ENCODE measurements at regions not wholly inside any gene's neighbourhood (a gene's known extent, or its start where the extent isn't known, plus 50 kb on each side); places are given as distances from the start of the nearest gene placed in this dataset.
A peak's percentile ranks its signal among the peaks of the same experiment; 100 is the strongest.

GRCh38 chr11:109480251-109480650 lies 58.3 kb downstream of the C11orf87 start:
- no peaks in the 10 kb centered on the region for H3K79me2 ChIP-seq (replicated peaks; ENCODE audit: insufficient read depth)
- no peaks in the 10 kb centered on the region for H3K9me3 Mint-ChIP-seq
- peaks cover 13% of the 10 kb centered on the region for H3K4me1 Mint-ChIP-seq
- peak; percentile 23 for DNase-seq (ENCODE audit: low spot score)
- ATAC-seq: peak; percentile 90
- no peaks in the 10 kb centered on the region for H3K27me3 ChIP-seq (ENCODE audit: insufficient read depth)
- H3K27ac ChIP-seq (ENCODE audit: low read depth): no peak overlapping the region
- no peak overlapping the region for H3K4me3 ChIP-seq
- no peaks in the 10 kb centered on the region for H3K9me2 ChIP-seq (ENCODE audit: insufficient read depth)
- peak overlapping the region; percentile 53; the same call in 1 of the 2 replicates for H3K4me2 ChIP-seq
- peak overlapping the region; percentile 97 for H2AFZ ChIP-seq
- H3K27ac Mint-ChIP-seq: 0 out of 2 replicates have a peak overlapping the region, but pooled peaks have one; percentile 26
- H3F3A ChIP-seq (replicated peaks; ENCODE audit: low read depth): no peaks in the 10 kb centered on the region
- no peaks in the 10 kb centered on the region for H4K20me1 ChIP-seq (replicated peaks; ENCODE audit: insufficient read depth)
- TF ChIP-seq EZH2 (IDR thresholded peaks at IDR 0.05; ENCODE audit: low read depth, unreplicated experiment) (no peak), ETS1 (IDR thresholded peaks at IDR 0.05) (no peak), NANOG (IDR thresholded peaks at IDR 0.05; ENCODE audit: borderline replicate concordance) (no peak), ZNF462 (CRISPR knock-in tag; IDR thresholded peaks at IDR 0.05) (no peak), POLR2AphosphoS5 (IDR thresholded peaks at IDR 0.05; ENCODE audit: low read depth) (no peak), ZNF114 (CRISPR knock-in tag; IDR thresholded peaks at IDR 0.05) (no peak), CTCF (conservative IDR thresholded peaks at IDR 0.05; ENCODE audit: low read depth in 2 of 2) (no peak), JUNB (IDR thresholded peaks at IDR 0.05; ENCODE audit: unreplicated experiment) (no peak), REST (IDR thresholded peaks at IDR 0.05; ENCODE audit: unreplicated experiment) (no peak), STAT1 (IDR thresholded peaks at IDR 0.05; ENCODE audit: unreplicated experiment) (no peak), EZH2phosphoT487 (IDR thresholded peaks at IDR 0.05; ENCODE audit: unreplicated experiment) (no peak), CREB1 (CRISPR knock-in tag; IDR thresholded peaks at IDR 0.05; ENCODE audit: low read depth) (no peak), ZNF331 (CRISPR knock-in tag; IDR thresholded peaks at IDR 0.05; ENCODE audit: low read depth) (no peak)
- peak overlapping the region; percentile 44; the same call in 2 of the 3 replicates for H3K4me3 Mint-ChIP-seq
- peaks cover 2% of the 10 kb centered on the region for H3K27me3 Mint-ChIP-seq (ENCODE audit: insufficient read depth, low read depth, poor library complexity)
- peaks cover 7% of the 10 kb centered on the region for H3K4me1 ChIP-seq (ENCODE audit: insufficient read depth)
- no peaks in the 10 kb centered on the region for H3K36me3 Mint-ChIP-seq (ENCODE audit: low read depth)
- no peaks in the 10 kb centered on the region for H3K36me3 ChIP-seq (ENCODE audit: insufficient read depth)
